ENCODE measurements at regions not wholly inside any gene's neighbourhood (a gene's known extent, or its start where the extent isn't known, plus 50 kb on each side); places are given as distances from the start of the nearest gene placed in this dataset.

- H3K9me3 ChIP-seq (ENCODE audit: control insufficient read depth, low read length, poor library complexity, severe bottlenecking) = peaks cover 2% of the 10 kb centered on the region
- DNase-seq (no peak), ATAC-seq (no peak)
- H3K27me3 Mint-ChIP-seq = no peaks in the 10 kb centered on the region
- no peaks in the 10 kb centered on the region for H3K4me1 Mint-ChIP-seq
- no peak overlapping the region for H3K4me3 Mint-ChIP-seq
- no peak overlapping the region for H3K27ac Mint-ChIP-seq
- H3K36me3 Mint-ChIP-seq (ENCODE audit: low read depth) = no peaks in the 10 kb centered on the region
Measured at GRCh38 chr5:119876522-119876921, 247.2 kb downstream of the FAM170A start.

GRCh38 chr5:119878712-119879111 is 249.4 kb downstream of the FAM170A start:
- DNase-seq (no peak), ATAC-seq (no peak)
- H3K27ac Mint-ChIP-seq = no peak overlapping the region
- no peaks in the 10 kb centered on the region for H3K36me3 Mint-ChIP-seq (ENCODE audit: low read depth)
- H3K27me3 Mint-ChIP-seq = no peaks in the 10 kb centered on the region
- no peaks in the 10 kb centered on the region for H3K4me1 Mint-ChIP-seq
- no peak overlapping the region for H3K4me3 Mint-ChIP-seq
- peaks cover 2% of the 10 kb centered on the region for H3K9me3 ChIP-seq (ENCODE audit: control insufficient read depth, low read length, poor library complexity, severe bottlenecking)

- Mint-ChIP-seq H3K27me3 (no peaks in the 10 kb centered on the region), H3K36me3 (ENCODE audit: low read depth) (no peaks in the 10 kb centered on the region), H3K27ac (no peak overlapping the region), H3K4me1 (no peaks in the 10 kb centered on the region), H3K4me3 (no peak overlapping the region)
- DNase-seq (no peak), ATAC-seq (no peak)
- peaks cover 2% of the 10 kb centered on the region for H3K9me3 ChIP-seq (ENCODE audit: control insufficient read depth, low read length, poor library complexity, severe bottlenecking)
Measured at GRCh38 chr5:119879446-119879845, 250.1 kb downstream of the FAM170A start.

GRCh38 chr5:119895066-119895465 is 265.7 kb downstream of the FAM170A start:
- Mint-ChIP-seq H3K27ac (no peak overlapping the region), H3K27me3 (no peaks in the 10 kb centered on the region), H3K36me3 (ENCODE audit: low read depth) (no peaks in the 10 kb centered on the region), H3K4me1 (no peaks in the 10 kb centered on the region), H3K4me3 (no peak overlapping the region)
- no peaks in the 10 kb centered on the region for H3K9me3 ChIP-seq (ENCODE audit: control insufficient read depth, low read length, poor library complexity, severe bottlenecking)
- DNase-seq (no peak), ATAC-seq (no peak)

- H3K9me3 ChIP-seq (ENCODE audit: control insufficient read depth, low read length, poor library complexity, severe bottlenecking) = no peaks in the 10 kb centered on the region
- no peak for DNase-seq
- Mint-ChIP-seq H3K36me3 (ENCODE audit: low read depth) (no peaks in the 10 kb centered on the region), H3K4me1 (no peaks in the 10 kb centered on the region), H3K27ac (no peak overlapping the region), H3K27me3 (no peaks in the 10 kb centered on the region), H3K4me3 (no peak overlapping the region)
- ATAC-seq = no peak
Measured at GRCh38 chr5:119896826-119897536, 267.6 kb downstream of the FAM170A start.

GRCh38 chr5:119897537-119898370 is 268.4 kb downstream of the FAM170A start:
- Mint-ChIP-seq H3K27ac (no peak overlapping the region), H3K4me1 (no peaks in the 10 kb centered on the region), H3K27me3 (no peaks in the 10 kb centered on the region), H3K4me3 (no peak overlapping the region), H3K36me3 (ENCODE audit: low read depth) (no peaks in the 10 kb centered on the region)
- no peak for DNase-seq
- no peak for ATAC-seq
- no peaks in the 10 kb centered on the region for H3K9me3 ChIP-seq (ENCODE audit: control insufficient read depth, low read length, poor library complexity, severe bottlenecking)

GRCh38 chr5:119899981-119900380 is 270.6 kb downstream of the FAM170A start:
- H3K9me3 ChIP-seq (ENCODE audit: control insufficient read depth, low read length, poor library complexity, severe bottlenecking) = no peaks in the 10 kb centered on the region
- DNase-seq (no peak), ATAC-seq (no peak)
- H3K27ac Mint-ChIP-seq = no peak overlapping the region
- H3K4me1 Mint-ChIP-seq = no peaks in the 10 kb centered on the region
- H3K36me3 Mint-ChIP-seq (ENCODE audit: low read depth) = no peaks in the 10 kb centered on the region
- no peak overlapping the region for H3K4me3 Mint-ChIP-seq
- H3K27me3 Mint-ChIP-seq = no peaks in the 10 kb centered on the region

GRCh38 chr5:119902593-119902992 is 273.2 kb downstream of the FAM170A start:
- no peaks in the 10 kb centered on the region for H3K27me3 Mint-ChIP-seq
- no peak for ATAC-seq

GRCh38 chr5:119913425-119913824 is 284.1 kb downstream of the FAM170A start:
- no peak for ATAC-seq
- no peak overlapping the region for H3K4me3 Mint-ChIP-seq

More at GRCh38 chr5:119902593-119902992, 273.2 kb downstream of the FAM170A start:
- no peaks in the 10 kb centered on the region for H3K4me1 Mint-ChIP-seq
- H3K9me3 ChIP-seq (ENCODE audit: control insufficient read depth, low read length, poor library complexity, severe bottlenecking) = no peaks in the 10 kb centered on the region
- no peak overlapping the region for H3K4me3 Mint-ChIP-seq
- H3K27ac Mint-ChIP-seq = no peak overlapping the region
- no peak for DNase-seq
- H3K36me3 Mint-ChIP-seq (ENCODE audit: low read depth) = no peaks in the 10 kb centered on the region

GRCh38 chr5:119919279-119919678 is 289.9 kb downstream of the FAM170A start:
- H3K27me3 Mint-ChIP-seq = no peaks in the 10 kb centered on the region
- DNase-seq (no peak), ATAC-seq (no peak)
- H3K4me1 Mint-ChIP-seq = no peaks in the 10 kb centered on the region
- H3K27ac Mint-ChIP-seq = no peak overlapping the region
- H3K4me3 Mint-ChIP-seq = no peak overlapping the region
- no peaks in the 10 kb centered on the region for H3K36me3 Mint-ChIP-seq (ENCODE audit: low read depth)
- H3K9me3 ChIP-seq (ENCODE audit: control insufficient read depth, low read length, poor library complexity, severe bottlenecking) = no peaks in the 10 kb centered on the region

More at GRCh38 chr5:119913425-119913824, 284.1 kb downstream of the FAM170A start:
- Mint-ChIP-seq H3K27ac (no peak overlapping the region), H3K4me1 (no peaks in the 10 kb centered on the region), H3K27me3 (no peaks in the 10 kb centered on the region), H3K36me3 (ENCODE audit: low read depth) (no peaks in the 10 kb centered on the region)
- no peaks in the 10 kb centered on the region for H3K9me3 ChIP-seq (ENCODE audit: control insufficient read depth, low read length, poor library complexity, severe bottlenecking)
- no peak for DNase-seq

- H3K27ac Mint-ChIP-seq = no peak overlapping the region
- no peaks in the 10 kb centered on the region for H3K27me3 Mint-ChIP-seq
- ATAC-seq = no peak
- no peaks in the 10 kb centered on the region for H3K36me3 Mint-ChIP-seq (ENCODE audit: low read depth)
- DNase-seq = no peak
- H3K9me3 ChIP-seq (ENCODE audit: control insufficient read depth, low read length, poor library complexity, severe bottlenecking) = no peaks in the 10 kb centered on the region
- H3K4me3 Mint-ChIP-seq = no peak overlapping the region
- no peaks in the 10 kb centered on the region for H3K4me1 Mint-ChIP-seq
Measured at GRCh38 chr5:119926301-119926700, 296.9 kb downstream of the FAM170A start.

- H3K9me3 ChIP-seq (ENCODE audit: control insufficient read depth, low read length, poor library complexity, severe bottlenecking) = no peaks in the 10 kb centered on the region
- H3K27ac Mint-ChIP-seq = no peak overlapping the region
- no peaks in the 10 kb centered on the region for H3K27me3 Mint-ChIP-seq
- DNase-seq (no peak), ATAC-seq (no peak)
- no peak overlapping the region for H3K4me3 Mint-ChIP-seq
- H3K4me1 Mint-ChIP-seq = no peaks in the 10 kb centered on the region
- no peaks in the 10 kb centered on the region for H3K36me3 Mint-ChIP-seq (ENCODE audit: low read depth)
Measured at GRCh38 chr5:119928974-119929373, 299.6 kb downstream of the FAM170A start.

- H3K27ac Mint-ChIP-seq = no peak overlapping the region
- no peak for DNase-seq
- H3K27me3 Mint-ChIP-seq = no peaks in the 10 kb centered on the region
- no peaks in the 10 kb centered on the region for H3K36me3 Mint-ChIP-seq (ENCODE audit: low read depth)
- no peaks in the 10 kb centered on the region for H3K9me3 ChIP-seq (ENCODE audit: control insufficient read depth, low read length, poor library complexity, severe bottlenecking)
- no peak for ATAC-seq
- H3K4me1 Mint-ChIP-seq = no peaks in the 10 kb centered on the region
- H3K4me3 Mint-ChIP-seq = no peak overlapping the region
Measured at GRCh38 chr5:119930490-119930889, 301.1 kb downstream of the FAM170A start.

- ATAC-seq = no peak
- Mint-ChIP-seq H3K27ac (no peak overlapping the region), H3K4me1 (no peaks in the 10 kb centered on the region), H3K27me3 (no peaks in the 10 kb centered on the region), H3K36me3 (ENCODE audit: low read depth) (no peaks in the 10 kb centered on the region), H3K4me3 (no peak overlapping the region)
- H3K9me3 ChIP-seq (ENCODE audit: control insufficient read depth, low read length, poor library complexity, severe bottlenecking) = no peaks in the 10 kb centered on the region
- no peak for DNase-seq
Measured at GRCh38 chr5:119943148-119943547, 313.8 kb downstream of the FAM170A start.

Data from T-helper 17 cell (primary cell).